CD4-positive, alpha-beta T cell treated with Interleukin-21 for 1 hour (primary cell): ENCODE measurements at regions not wholly inside any gene's neighbourhood (a gene's known extent, or its start where the extent isn't known, plus 50 kb on each side); places are given as distances from the start of the nearest gene placed in this dataset.
"Not testable (repeated sequence)": the region's sequence is repeated elsewhere in the genome, so short reads cannot be mapped to it uniquely, and the experiment has no call there.

Experiments used
- DNase-seq: peaks from one replicate; pipeline ENCODE4 v3.0.0-alpha.2; 2020

DNA sequence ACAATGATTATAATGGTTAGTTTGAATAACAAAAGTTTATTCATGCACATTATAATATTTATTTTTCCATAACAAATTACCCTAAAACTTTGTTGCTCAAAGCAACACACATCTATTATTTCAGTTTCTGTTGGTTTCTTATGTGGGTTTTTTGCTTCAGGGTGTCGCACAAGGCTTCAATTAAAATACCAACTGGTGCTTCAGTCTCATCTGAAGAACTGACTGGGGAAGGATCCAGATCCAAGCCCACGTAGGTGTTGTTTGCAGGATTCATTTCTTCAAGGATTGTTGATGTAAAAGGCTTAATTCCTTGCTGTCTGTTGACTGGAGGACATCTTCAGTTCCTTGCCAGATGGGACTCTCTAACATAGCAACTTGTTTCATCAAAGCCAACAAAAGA is 747.2 kb upstream of the PCDH20 start:
- DNase-seq = no peak

DNA sequence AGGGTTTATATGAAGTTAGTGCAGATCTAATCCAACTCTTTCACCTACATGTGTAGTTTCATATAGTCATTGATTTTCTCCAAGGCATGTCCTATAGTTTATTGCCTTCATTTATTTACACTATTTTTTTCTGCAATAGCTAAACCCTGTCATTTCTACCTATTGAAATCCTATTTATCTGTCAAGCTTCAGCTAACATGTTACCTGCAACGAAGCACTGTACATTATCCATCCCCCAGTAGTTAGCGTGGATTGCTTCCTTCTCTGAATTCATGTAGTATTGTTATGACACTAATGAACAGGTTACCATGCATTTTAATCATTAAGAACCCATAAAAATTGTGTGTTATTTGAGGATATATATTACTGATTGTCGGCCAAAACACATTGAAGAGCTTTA is 742.9 kb upstream of the PCDH20 start:
- no peak for DNase-seq

DNA sequence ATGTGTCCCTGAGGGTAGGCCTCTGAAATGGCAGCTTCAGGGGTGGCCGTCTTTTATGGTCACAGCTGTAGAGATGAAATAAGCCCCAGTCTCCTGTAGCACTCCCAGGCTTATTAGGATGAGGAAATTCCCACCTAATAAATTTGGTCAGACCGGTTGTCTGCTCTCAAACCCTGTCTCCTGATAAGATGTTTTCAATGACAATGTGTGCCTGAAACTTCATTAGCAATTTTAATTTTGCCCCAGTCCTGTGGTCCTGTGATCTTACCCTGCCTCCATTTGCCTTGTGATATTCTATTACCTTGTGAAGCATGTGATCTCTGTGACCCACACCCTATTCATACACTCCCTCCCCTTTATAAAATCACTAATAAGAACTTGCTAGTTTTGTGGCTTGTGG is 736.1 kb upstream of the PCDH20 start:
- DNase-seq = not testable (repeated sequence)

DNA sequence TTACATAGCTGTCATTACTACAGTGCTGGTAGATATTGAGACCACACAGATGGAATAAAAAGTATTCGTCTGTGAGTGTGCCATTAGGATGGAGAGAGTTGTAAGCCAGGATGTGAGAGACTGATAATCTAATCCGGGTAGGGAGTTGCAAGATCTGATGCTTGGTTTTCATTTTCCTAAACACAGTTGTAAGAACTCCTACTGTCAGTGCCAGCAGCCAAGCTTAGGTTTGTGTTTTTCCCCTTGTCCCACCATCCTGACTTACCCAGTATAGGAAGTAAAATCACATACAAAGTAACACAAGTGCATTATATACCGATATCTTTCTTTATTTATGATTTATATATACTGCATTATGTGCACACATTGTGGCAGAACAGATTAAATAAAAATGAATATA is 726.4 kb upstream of the PCDH20 start:
- DNase-seq = no peak

- no peak for DNase-seq
Measured at GRCh38 chr13:62139597-62139996, 723.9 kb upstream of the PCDH20 start.

GRCh38 chr13:62137629-62138405 is 722.2 kb upstream of the PCDH20 start:
- DNase-seq = no peak

DNA sequence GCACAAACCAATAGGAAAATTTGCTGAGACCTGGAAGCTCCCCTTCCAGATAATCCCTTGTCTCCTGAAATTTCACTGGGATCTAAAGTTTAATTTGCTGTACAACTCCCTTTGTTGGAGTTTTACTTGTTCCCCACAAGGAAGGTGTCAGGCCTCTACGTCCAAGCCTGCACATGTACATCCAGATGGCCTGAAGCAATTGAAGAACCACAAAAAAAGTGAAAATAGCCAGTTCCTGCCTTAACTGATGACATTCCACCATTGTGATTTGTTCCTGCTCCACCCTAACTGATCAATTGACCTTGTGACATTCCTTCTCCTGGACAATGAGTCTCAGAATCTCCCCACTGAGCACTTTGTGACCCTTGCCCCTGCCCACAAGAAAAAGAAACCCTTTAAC is 716.0 kb upstream of the PCDH20 start:
- DNase-seq = no peak

GRCh38 chr13:62130062-62130970 is 714.7 kb upstream of the PCDH20 start:
- DNase-seq = no peak

GRCh38 chr13:62129000-62129551 is 713.4 kb upstream of the PCDH20 start:
- DNase-seq = no peak

DNA sequence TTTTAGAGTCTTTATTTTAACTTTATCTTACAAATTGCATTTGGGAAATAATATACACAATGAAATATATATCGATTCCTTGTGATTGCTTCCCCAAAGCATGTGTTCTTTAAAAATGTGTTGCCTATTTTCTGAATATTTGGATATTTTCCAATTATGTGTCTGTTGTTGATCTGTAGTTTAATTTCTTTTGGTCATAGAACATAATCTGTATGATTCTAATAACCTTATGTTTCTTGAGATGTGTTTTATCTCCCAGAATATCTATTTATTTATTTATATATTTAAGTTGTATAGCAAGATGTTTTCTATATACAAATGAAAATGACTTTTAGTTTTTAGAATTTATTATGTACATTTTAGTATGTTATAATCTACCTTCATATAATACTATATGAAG is 710.8 kb upstream of the PCDH20 start:
- DNase-seq = no peak

- no peak for DNase-seq
Measured at GRCh38 chr13:62125451-62125850, 709.8 kb upstream of the PCDH20 start.

DNA sequence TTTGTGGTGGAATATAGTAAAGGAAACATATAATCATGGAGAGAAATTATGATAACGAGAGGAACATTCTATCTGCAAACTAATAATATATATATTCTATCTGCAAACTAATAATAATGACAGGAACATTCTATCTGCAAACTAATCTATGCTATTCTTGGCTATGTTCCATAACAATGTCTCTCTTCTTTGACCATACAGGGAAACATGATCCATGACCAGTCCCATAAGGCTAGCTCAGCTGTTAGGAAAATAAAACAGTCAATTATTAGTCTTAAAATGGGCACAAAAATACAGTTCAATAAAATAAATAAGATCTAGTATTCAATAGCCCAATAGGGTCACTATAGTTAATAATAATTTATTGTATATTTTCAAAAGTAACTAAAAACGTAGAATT is 707.8 kb upstream of the PCDH20 start:
- no peak for DNase-seq

- DNase-seq = no peak
Measured at GRCh38 chr13:62122434-62122833, 706.8 kb upstream of the PCDH20 start.

DNA sequence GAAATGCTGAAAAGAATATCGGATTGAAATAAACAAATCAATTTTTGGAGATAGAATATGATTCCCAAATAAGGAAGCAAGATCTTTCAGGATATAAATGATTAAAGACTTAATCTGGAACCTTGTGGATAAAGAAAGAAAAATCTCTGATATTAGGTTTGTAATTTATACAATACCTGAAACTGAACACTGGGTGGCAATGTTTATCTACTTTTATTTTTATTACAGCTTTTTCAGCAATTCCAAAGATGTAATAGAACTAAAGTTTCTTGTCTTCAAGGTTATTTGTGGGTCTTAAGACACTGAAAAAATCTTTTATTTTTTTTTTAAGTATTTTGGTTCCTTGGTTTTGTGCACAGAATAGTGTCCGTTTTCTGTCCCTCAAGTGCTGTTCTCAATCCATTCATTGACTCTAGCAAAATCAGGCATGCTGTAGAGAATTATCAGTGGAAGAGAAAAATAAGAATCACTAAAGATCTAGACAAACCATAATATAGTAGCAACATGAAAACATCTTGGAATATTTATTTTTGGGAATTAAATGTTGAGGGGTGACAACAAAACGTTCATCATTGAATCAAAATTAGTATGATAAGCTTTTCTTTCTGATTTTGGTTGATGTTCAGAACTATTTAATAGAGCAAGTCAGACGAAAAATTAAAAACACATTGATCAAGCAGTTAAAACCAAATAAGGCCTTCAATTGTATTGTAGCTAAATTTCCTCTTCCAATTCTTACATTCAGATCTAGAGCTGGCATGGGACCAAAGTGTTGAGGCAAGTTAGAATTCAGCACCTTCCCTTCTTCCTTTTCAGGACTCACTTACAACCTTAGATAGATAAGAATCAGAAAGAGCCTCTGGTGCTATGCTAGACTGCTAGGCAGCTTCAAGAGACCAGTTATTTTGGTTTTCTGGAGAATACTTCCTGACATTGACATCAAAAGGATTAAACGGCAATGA is 704.4 kb upstream of the PCDH20 start:
- no peak for DNase-seq

GRCh38 chr13:62115831-62116230 is 700.2 kb upstream of the PCDH20 start:
- no peak for DNase-seq

- no peak for DNase-seq
Measured at GRCh38 chr13:62113179-62113578, 697.5 kb upstream of the PCDH20 start.

GRCh38 chr13:62110079-62110478 is 694.4 kb upstream of the PCDH20 start:
- no peak for DNase-seq

GRCh38 chr13:62104136-62104535 is 688.5 kb upstream of the PCDH20 start:
- DNase-seq = not testable (repeated sequence)

DNA sequence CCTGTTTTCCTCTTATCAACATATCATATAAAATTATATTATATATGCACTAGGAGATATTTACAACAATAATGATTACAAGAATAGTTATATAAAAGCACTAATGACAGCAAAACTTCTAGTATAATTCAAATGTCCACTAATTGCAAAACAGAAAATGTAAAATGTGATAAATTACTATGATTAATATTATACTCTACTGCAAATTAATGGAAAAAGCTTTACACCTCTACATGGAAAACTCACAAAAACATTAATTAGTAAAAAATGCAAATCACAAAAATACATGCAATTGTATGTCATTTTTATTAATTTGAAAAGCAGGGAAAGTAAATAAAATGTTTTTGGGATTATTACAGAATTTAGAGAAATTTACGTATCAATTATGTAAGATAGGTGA is 681.0 kb upstream of the PCDH20 start:
- no peak for DNase-seq

- no peak for DNase-seq
Measured at GRCh38 chr13:62094932-62095331, 679.3 kb upstream of the PCDH20 start.

DNA sequence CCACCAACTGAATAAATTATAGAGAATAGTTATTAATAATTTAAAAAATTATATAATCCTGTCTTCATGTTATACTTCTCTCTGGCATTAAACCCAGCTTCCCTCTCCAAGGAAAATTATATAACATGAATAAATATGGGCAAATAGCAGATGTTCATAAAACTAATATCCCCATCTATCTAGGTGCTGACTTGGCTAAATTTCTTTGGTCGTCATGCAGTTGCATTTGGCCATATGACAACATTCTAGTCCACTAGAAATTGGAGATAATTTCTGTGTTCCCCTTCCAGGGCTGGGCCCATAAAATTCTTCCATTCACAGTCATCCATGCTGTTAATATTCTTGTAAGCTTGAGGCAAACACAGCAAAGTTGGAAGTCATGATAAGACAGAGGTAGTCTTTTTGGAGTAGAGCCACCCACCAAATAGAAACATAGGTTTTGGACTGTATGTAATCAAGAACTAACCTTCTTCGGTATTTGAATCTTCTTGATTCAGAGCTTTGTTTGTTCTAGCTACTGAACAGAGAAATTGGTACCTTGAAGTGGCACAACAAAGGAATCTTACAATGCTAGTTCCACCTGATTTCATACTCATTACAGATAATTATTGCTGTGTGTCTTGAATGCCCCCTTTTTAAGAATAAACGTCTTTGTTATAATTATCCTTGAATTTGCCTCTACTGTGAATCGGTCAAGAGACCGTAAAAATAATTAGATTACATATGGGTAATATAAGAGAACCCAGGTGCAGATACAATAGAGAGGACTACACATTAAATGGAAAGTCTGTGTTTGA is 678.5 kb upstream of the PCDH20 start:
- DNase-seq = no peak

DNA sequence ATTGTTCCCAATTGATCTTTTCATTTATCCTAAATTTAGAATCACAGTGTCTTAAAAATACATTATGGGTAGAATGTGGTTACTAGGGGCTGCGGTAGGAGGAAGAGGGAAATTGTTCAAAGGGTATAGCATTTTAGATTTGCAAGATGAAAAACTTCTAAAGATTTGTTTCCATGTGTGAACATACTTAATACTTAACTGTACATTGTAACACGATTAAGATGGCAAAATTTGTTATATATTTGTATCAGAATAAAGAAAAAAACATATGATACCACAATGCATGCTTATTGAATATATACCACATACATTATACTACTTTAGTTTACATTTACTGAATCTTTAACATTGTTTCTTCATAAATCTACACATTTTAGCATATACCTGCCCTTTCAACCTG is 677.3 kb upstream of the PCDH20 start:
- no peak for DNase-seq
